ENCODE measurements at regions not wholly inside any gene's neighbourhood (a gene's known extent, or its start where the extent isn't known, plus 50 kb on each side); places are given as distances from the start of the nearest gene placed in this dataset.

DNA sequence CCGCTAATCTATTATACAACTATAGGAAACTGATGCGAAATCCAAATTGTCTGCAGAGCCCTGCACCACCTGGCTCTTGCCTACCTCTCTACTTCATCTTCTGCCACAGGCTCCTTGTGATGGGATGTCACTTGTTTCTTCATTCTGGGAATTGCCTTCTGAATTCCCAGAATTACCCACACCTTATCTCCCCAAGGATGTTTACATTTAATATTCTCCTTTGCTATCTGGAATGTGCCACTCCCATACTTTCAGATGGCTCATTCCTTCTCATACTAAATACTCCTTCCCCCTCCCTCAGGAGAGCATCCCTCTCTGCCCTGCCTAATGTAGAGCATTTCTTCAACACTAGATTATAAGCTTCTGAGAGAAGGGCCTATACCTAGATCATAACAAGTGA, 573.1 kb downstream of the GALC start:
- Histone ChIP-seq H3K9ac (ENCODE audit: low read depth, low read length) (no peak overlapping the region), H3K4me2 (ENCODE audit: low read depth, low read length) (no peak overlapping the region), H2BK120ac (ENCODE audit: low read depth, low read length) (no peak overlapping the region), H2BK20ac (ENCODE audit: low read depth, low read length) (no peak overlapping the region), H3K36me3 (ENCODE audit: control insufficient read depth, insufficient read depth, low read length) (no peaks in the 10 kb centered on the region), H3K56ac (ENCODE audit: extremely low read depth, insufficient read depth, low read length) (no peak overlapping the region), H4K8ac (ENCODE audit: low read depth in 2 of 2, low read length in 2 of 2) (no peak overlapping the region), H3K27me3 (ENCODE audit: control insufficient read depth, insufficient read depth, low read length) (no peaks in the 10 kb centered on the region), H2BK15ac (ENCODE audit: low read depth, low read length) (no peak overlapping the region), H3K9me3 (ENCODE audit: control insufficient read depth, insufficient read depth, low read length) (no peaks in the 10 kb centered on the region), H3K79me1 (ENCODE audit: low read depth in 1 of 2, low read length in 2 of 2) (no peaks in the 10 kb centered on the region), H3K4me3 (ENCODE audit: insufficient read depth, low read depth, low read length) (no peak overlapping the region), H3K23ac (ENCODE audit: low read depth, low read length) (no peak overlapping the region), H3K4me1 (ENCODE audit: control insufficient read depth, insufficient read depth, low read length) (no peaks in the 10 kb centered on the region), H3K27ac (ENCODE audit: insufficient read depth, low read length) (no peak overlapping the region), H2BK5ac (ENCODE audit: low read depth, low read length, poor library complexity, severe bottlenecking) (no peak overlapping the region), H3K18ac (ENCODE audit: low read depth, low read length) (no peak overlapping the region), H4K91ac (ENCODE audit: insufficient read depth, low read depth, low read length) (no peak overlapping the region), H4K5ac (ENCODE audit: low read depth, low read length) (no peak overlapping the region), H3K4ac (ENCODE audit: low read depth, low read length) (no peak overlapping the region), H3K14ac (replicated peaks; ENCODE audit: low read depth, low read length) (no peak overlapping the region), H2AFZ (replicated peaks; ENCODE audit: low read length, poor library complexity) (no peak overlapping the region), H2AK9ac (replicated peaks; ENCODE audit: low read depth, low read length, poor library complexity) (no peak overlapping the region), H3K9me1 (ENCODE audit: insufficient read depth, low read length) (no peaks in the 10 kb centered on the region), H4K20me1 (ENCODE audit: insufficient read depth, low read length) (no peaks in the 10 kb centered on the region), H2AK5ac (ENCODE audit: low read depth, low read length) (no peak overlapping the region)
- TF ChIP-seq RAD21 (IDR thresholded peaks at IDR 0.05; ENCODE audit: low read length) (no peak), FOS (IDR thresholded peaks at IDR 0.05; ENCODE audit: low read depth, low read length) (no peak), POLR2A (IDR thresholded peaks at IDR 0.05; ENCODE audit: low read depth, low read length) (no peak), RCOR1 (IDR thresholded peaks at IDR 0.05; ENCODE audit: insufficient replicate concordance, low read length) (no peak), BHLHE40 (IDR thresholded peaks at IDR 0.05; ENCODE audit: low read depth, low read length) (no peak), CEBPB (IDR thresholded peaks at IDR 0.05; ENCODE audit: low read depth, low read length) (no peak), MAZ (IDR thresholded peaks at IDR 0.05; ENCODE audit: borderline replicate concordance, low read depth, low read length) (no peak), CTCF (conservative IDR thresholded peaks at IDR 0.05; ENCODE audit: low read depth, low read length) (no peak)
- no CpG with 5 or more reads among the region's 2 CpGs for WGBS, 2 experiments (ENCODE audit: extremely low coverage in 2 of 2, insufficient read length in 1 of 2)
- POLR2A ChIA-PET (ENCODE audit: unreplicated experiment) = no interaction called here
- BruUV-seq (replicated peaks) = no TSS peak
- DNase-seq (no peak), ATAC-seq (ENCODE audit: low read depth) (no peak)
- CTCF ChIA-PET = no interaction called here
- in situ Hi-C loops (cut with MboI; ENCODE audit: low sequenced_read_pairs) (no loop called here), intact Hi-C loops (cut with micrococcal nuclease) (no loop called here), dilution Hi-C loops (cut with HindIII; ENCODE audit: low sequenced_read_pairs, unreplicated experiment) (no loop called here)

Measured in IMR-90 (cell line).